ENCODE measurements at regions not wholly inside any gene's neighbourhood (a gene's known extent, or its start where the extent isn't known, plus 50 kb on each side); places are given as distances from the start of the nearest gene placed in this dataset.
"Not testable (repeated sequence)": the region's sequence is repeated elsewhere in the genome, so short reads cannot be mapped to it uniquely, and the experiment has no call there.

DNA sequence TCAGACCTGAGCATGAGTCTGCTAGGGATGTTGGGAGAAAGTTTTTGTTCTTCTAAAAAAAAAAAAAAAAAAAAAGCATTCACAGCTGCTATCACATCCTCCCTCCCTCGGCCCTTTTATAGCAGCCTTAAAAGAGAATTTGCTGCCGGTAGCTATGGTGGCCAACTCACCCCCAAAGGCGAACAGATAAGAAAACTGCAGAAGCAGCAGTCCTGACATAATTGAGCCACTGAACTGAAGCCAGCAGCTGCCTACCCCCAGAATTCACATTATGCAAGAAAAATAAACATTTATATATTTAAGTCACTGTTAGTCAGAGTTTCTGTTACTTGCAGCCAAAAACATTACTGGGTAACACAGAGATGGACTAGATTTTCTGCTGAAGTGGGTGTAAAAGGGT is 124.3 kb upstream of the SMARCA2 start:
- no peaks in the 10 kb centered on the region for H3K9me3 ChIP-seq (ENCODE audit: low read length)
- no peaks in the 10 kb centered on the region for H3K36me3 ChIP-seq (ENCODE audit: insufficient read depth, low read length)
- TF ChIP-seq, protein P1, sequence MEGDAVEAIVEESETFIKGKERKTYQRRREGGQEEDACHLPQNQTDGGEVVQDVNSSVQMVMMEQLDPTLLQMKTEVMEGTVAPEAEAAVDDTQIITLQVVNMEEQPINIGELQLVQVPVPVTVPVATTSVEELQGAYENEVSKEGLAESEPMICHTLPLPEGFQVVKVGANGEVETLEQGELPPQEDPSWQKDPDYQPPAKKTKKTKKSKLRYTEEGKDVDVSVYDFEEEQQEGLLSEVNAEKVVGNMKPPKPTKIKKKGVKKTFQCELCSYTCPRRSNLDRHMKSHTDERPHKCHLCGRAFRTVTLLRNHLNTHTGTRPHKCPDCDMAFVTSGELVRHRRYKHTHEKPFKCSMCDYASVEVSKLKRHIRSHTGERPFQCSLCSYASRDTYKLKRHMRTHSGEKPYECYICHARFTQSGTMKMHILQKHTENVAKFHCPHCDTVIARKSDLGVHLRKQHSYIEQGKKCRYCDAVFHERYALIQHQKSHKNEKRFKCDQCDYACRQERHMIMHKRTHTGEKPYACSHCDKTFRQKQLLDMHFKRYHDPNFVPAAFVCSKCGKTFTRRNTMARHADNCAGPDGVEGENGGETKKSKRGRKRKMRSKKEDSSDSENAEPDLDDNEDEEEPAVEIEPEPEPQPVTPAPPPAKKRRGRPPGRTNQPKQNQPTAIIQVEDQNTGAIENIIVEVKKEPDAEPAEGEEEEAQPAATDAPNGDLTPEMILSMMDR (IDR thresholded peaks at IDR 0.05; ENCODE audit: low read length) = no peak
- TF ChIP-seq EZH2 (IDR thresholded peaks at IDR 0.05; ENCODE audit: borderline replicate concordance, low read length) = no peak
- no peak overlapping the region for H3K4me2 ChIP-seq (ENCODE audit: low read length)
- H4K20me1 ChIP-seq (ENCODE audit: insufficient read depth, low read length) = no peaks in the 10 kb centered on the region
- no peak overlapping the region for H2AFZ ChIP-seq (ENCODE audit: low read length)
- no peak overlapping the region for H3K9ac ChIP-seq (ENCODE audit: low read length)
- no peaks in the 10 kb centered on the region for H3K79me2 ChIP-seq (ENCODE audit: insufficient read depth, low read length)
- no peaks in the 10 kb centered on the region for H3K9me2 ChIP-seq (ENCODE audit: low read depth, low read length)
- H3F3A ChIP-seq (ENCODE audit: insufficient read depth, low read length) = no peaks in the 10 kb centered on the region
- H3K27me3 ChIP-seq (ENCODE audit: insufficient read depth, low read length) = no peaks in the 10 kb centered on the region
- H3K4me1 ChIP-seq (ENCODE audit: insufficient read depth, low read length, severe bottlenecking) = no peaks in the 10 kb centered on the region
- H3K27ac ChIP-seq (ENCODE audit: low read depth, low read length, poor library complexity, severe bottlenecking) = no peak overlapping the region
- no peak overlapping the region for H3K4me3 ChIP-seq (ENCODE audit: low read depth, low read length, poor library complexity, severe bottlenecking)

DNA sequence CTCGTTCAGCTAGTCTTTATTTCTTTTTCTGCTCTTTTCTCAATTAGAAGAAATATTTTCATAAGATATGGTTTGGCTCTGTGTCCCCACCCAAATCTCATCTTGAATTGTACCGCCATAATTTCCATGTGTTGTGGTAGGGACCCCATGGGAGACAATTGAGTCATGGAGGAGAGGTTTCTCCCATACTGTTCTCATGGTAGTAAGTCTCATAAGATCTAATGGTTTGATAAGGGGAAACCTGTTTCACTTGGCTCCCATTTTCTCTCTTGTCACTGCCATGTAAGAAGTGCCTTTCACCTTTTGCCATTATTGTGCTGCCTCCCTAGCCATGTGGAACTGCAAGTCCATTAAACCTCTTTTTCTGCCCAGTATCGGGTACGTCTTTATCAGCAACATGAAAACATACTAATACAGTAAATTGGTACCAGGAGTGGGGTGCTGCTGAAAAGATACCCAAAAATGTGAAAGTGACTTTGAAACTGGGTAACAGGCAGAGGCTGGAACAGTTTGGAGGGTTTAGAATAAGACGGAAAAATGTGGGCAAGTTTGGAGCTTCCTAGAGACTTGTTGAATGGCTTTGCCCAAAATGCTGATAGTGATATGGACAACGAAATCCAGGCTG is 112.0 kb upstream of the SMARCA2 start:
- not testable (repeated sequence) for H3K4me1 ChIP-seq (ENCODE audit: insufficient read depth, low read length, severe bottlenecking); H4K20me1 ChIP-seq (ENCODE audit: insufficient read depth, low read length); H3F3A ChIP-seq (ENCODE audit: insufficient read depth, low read length); H3K36me3 ChIP-seq (ENCODE audit: insufficient read depth, low read length); H2AFZ ChIP-seq (ENCODE audit: low read length); H3K79me2 ChIP-seq (ENCODE audit: insufficient read depth, low read length); H3K9me2 ChIP-seq (ENCODE audit: low read depth, low read length); H3K27me3 ChIP-seq (ENCODE audit: insufficient read depth, low read length); H3K4me3 ChIP-seq (ENCODE audit: low read depth, low read length, poor library complexity, severe bottlenecking); H3K27ac ChIP-seq (ENCODE audit: low read depth, low read length, poor library complexity, severe bottlenecking); H3K9ac ChIP-seq (ENCODE audit: low read length); H3K9me3 ChIP-seq (ENCODE audit: low read length); H3K4me2 ChIP-seq (ENCODE audit: low read length)

DNA sequence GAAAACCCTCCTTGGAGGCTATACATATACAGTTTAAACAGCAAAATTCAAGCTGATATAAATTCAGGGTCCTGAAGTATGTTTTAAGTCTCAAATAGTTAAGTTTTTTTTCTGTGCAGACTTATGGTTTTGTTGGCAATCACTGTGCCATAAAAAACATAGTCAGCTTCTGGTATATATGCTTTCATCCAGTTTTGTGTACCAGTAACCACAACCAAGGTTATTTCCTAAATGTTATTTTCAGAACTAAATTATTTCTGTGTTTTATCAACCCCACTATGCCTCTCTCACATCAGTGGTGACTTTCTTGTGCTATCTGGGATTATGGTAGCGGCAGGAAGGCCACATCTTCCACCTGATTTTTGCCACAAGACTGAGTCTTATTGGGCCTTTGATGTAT is 107.7 kb upstream of the SMARCA2 start:
- H2AFZ ChIP-seq (ENCODE audit: low read length) = no peak overlapping the region

DNA sequence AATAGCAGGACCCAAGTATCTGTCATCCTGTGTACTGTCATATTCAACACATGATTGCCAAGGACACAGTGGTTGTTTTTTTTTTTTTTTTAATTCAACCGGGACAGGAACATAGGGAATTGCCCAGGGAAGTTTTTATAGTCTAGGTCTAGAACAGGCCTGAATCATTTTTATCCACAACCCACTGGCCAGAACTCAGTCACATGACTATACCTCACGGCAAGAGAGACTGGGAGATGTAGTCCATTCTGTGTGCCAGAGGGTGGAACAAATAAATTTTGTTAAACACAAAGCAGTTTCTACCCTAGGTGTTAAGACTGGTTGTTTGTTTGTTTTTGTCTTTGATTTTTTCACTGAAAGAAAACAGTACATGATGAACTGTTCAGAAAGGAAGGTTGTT is 105.8 kb upstream of the SMARCA2 start:
- no peaks in the 10 kb centered on the region for H3K9me3 ChIP-seq (ENCODE audit: low read length)
- no peak overlapping the region for H2AFZ ChIP-seq (ENCODE audit: low read length)
- no peak overlapping the region for H3K9ac ChIP-seq (ENCODE audit: low read length)
- H3K9me2 ChIP-seq (ENCODE audit: low read depth, low read length) = no peaks in the 10 kb centered on the region
- H3K4me2 ChIP-seq (ENCODE audit: low read length) = no peak overlapping the region
- no peaks in the 10 kb centered on the region for H3K4me1 ChIP-seq (ENCODE audit: insufficient read depth, low read length, severe bottlenecking)
- no peaks in the 10 kb centered on the region for H4K20me1 ChIP-seq (ENCODE audit: insufficient read depth, low read length)
- no peak overlapping the region for H3K4me3 ChIP-seq (ENCODE audit: low read depth, low read length, poor library complexity, severe bottlenecking)
- H3K79me2 ChIP-seq (ENCODE audit: insufficient read depth, low read length) = no peaks in the 10 kb centered on the region
- H3K27me3 ChIP-seq (ENCODE audit: insufficient read depth, low read length) = no peaks in the 10 kb centered on the region
- H3K27ac ChIP-seq (ENCODE audit: low read depth, low read length, poor library complexity, severe bottlenecking) = no peak overlapping the region
- TF ChIP-seq, protein P1 (IDR thresholded peaks at IDR 0.05; ENCODE audit: low read length) = no peak
- no peak for TF ChIP-seq EZH2 (IDR thresholded peaks at IDR 0.05; ENCODE audit: borderline replicate concordance, low read length)
- no peaks in the 10 kb centered on the region for H3K36me3 ChIP-seq (ENCODE audit: insufficient read depth, low read length)
- H3F3A ChIP-seq (ENCODE audit: insufficient read depth, low read length) = no peaks in the 10 kb centered on the region

More for the DNA sequence above, 107.7 kb upstream of the SMARCA2 start:
- no peaks in the 10 kb centered on the region for H3K4me1 ChIP-seq (ENCODE audit: insufficient read depth, low read length, severe bottlenecking)
- no peaks in the 10 kb centered on the region for H3K9me2 ChIP-seq (ENCODE audit: low read depth, low read length)
- TF ChIP-seq EZH2 (IDR thresholded peaks at IDR 0.05; ENCODE audit: borderline replicate concordance, low read length) = no peak
- TF ChIP-seq, protein P1 (IDR thresholded peaks at IDR 0.05; ENCODE audit: low read length) = no peak
- no peak overlapping the region for H3K9ac ChIP-seq (ENCODE audit: low read length)
- H4K20me1 ChIP-seq (ENCODE audit: insufficient read depth, low read length) = no peaks in the 10 kb centered on the region
- H3K27ac ChIP-seq (ENCODE audit: low read depth, low read length, poor library complexity, severe bottlenecking) = no peak overlapping the region
- no peaks in the 10 kb centered on the region for H3K79me2 ChIP-seq (ENCODE audit: insufficient read depth, low read length)
- H3F3A ChIP-seq (ENCODE audit: insufficient read depth, low read length) = no peaks in the 10 kb centered on the region
- H3K36me3 ChIP-seq (ENCODE audit: insufficient read depth, low read length) = no peaks in the 10 kb centered on the region
- no peak overlapping the region for H3K4me2 ChIP-seq (ENCODE audit: low read length)
- no peaks in the 10 kb centered on the region for H3K27me3 ChIP-seq (ENCODE audit: insufficient read depth, low read length)
- no peak overlapping the region for H3K4me3 ChIP-seq (ENCODE audit: low read depth, low read length, poor library complexity, severe bottlenecking)
- peaks cover 8% of the 10 kb centered on the region for H3K9me3 ChIP-seq (ENCODE audit: low read length)

Measured in OCI-LY1 (cell line).